ENCODE measurements at regions not wholly inside any gene's neighbourhood (a gene's known extent, or its start where the extent isn't known, plus 50 kb on each side); places are given as distances from the start of the nearest gene placed in this dataset.

DNA sequence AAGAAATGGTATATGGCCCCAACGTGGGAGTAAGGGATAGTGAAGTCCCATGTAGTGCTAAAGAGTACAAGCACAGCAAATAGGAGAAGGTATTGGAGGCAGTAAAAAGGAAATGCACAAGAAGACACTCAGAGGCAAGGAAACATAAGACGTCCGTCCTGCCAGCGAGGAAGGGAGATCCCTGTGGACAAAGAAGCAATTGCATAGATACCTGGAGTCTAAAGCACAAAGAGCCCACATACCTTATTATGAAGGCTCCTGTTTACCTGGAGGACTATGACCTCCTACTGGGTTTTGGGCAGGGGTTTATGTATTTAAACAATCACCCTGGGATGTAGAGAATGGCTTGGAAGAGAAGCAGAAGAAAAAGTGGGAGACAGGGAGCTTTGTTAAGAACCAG lies 341.2 kb upstream of the DCN start:
- H3K27ac ChIP-seq, result no peak overlapping the region

GRCh38 chr12:91516695-91517047 lies 334.1 kb upstream of the DCN start:
- no peaks in the 10 kb centered on the region for H3K36me3 ChIP-seq
- H3K4me1 ChIP-seq, result no peaks in the 10 kb centered on the region
- no peaks in the 10 kb centered on the region for H3K9me3 ChIP-seq
- H3K27me3 ChIP-seq, result no peaks in the 10 kb centered on the region
- no peak for DNase-seq
- H3K4me3 ChIP-seq, result no peak overlapping the region
- no peak for TF ChIP-seq CTCF (IDR thresholded peaks at IDR 0.05)
- no peak overlapping the region for H3K9ac ChIP-seq (ENCODE audit: low read depth in 2 of 2, low read length in 2 of 2)
- intact Hi-C loops (cut with DNase I), result no loop called here
- peak overlapping the region; percentile 61 for H3K27ac ChIP-seq

More for the DNA sequence above, 341.2 kb upstream of the DCN start:
- Histone ChIP-seq H3K9ac (ENCODE audit: low read depth in 2 of 2, low read length in 2 of 2) (no peak overlapping the region), H3K27me3 (no peaks in the 10 kb centered on the region), H3K4me3 (no peak overlapping the region), H3K4me1 (no peaks in the 10 kb centered on the region), H3K36me3 (no peaks in the 10 kb centered on the region), H3K9me3 (no peaks in the 10 kb centered on the region)
- no peak for TF ChIP-seq CTCF (IDR thresholded peaks at IDR 0.05)
- intact Hi-C loops (cut with DNase I), result no loop called here
- DNase-seq, result no peak

DNA sequence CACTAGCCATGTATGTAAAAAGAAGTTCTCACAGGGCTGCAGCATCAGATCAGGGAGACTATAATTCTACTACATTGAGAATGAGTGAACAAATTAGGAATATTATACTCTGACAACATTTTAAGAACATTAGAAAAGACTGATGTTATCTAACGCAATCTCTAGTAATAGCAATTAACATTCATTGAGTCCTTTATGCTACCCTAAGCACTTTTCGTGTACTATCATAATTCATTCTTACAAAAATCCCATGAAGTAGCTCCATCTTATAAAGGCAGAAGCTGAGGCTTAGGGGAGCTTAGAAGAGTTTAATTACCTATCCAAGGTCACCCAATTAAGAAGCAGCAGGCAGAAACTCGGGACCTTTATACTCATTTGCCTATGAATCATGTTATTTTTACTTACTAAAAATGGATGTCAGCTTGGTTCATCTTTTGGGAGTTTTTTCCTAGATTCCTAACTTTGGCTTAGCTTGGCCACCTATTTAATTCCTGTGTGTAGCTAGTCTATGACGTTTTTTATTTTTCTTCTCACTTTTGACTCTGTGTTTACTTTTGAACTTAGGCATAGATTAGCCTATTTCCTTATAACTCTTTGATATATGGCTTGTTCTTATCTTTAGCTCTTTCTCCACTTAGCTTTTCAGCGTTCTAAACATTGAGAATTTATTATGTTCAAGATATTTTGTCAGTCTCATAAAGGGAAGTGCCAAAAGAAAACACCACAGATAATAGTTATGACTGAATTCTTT lies 333.5 kb upstream of the DCN start:
- H3K36me3 ChIP-seq, result no peaks in the 10 kb centered on the region

GRCh38 chr12:91513313-91513712 lies 330.7 kb upstream of the DCN start:
- no peak overlapping the region for H3K27ac ChIP-seq
- H3K4me3 ChIP-seq, result no peak overlapping the region
- H3K4me1 ChIP-seq, result no peaks in the 10 kb centered on the region
- H3K9ac ChIP-seq (ENCODE audit: low read depth in 2 of 2, low read length in 2 of 2), result no peak overlapping the region
- H3K27me3 ChIP-seq, result no peaks in the 10 kb centered on the region
- no peak for DNase-seq
- no peaks in the 10 kb centered on the region for H3K9me3 ChIP-seq
- intact Hi-C loops (cut with DNase I), result no loop called here
- TF ChIP-seq CTCF (IDR thresholded peaks at IDR 0.05), result no peak
- H3K36me3 ChIP-seq, result no peaks in the 10 kb centered on the region

More for the DNA sequence above, 333.5 kb upstream of the DCN start:
- intact Hi-C loops (cut with DNase I), result no loop called here
- H3K4me3 ChIP-seq, result no peak overlapping the region
- peak overlapping the region; percentile 61 for H3K27ac ChIP-seq
- no peak for DNase-seq
- no peaks in the 10 kb centered on the region for H3K4me1 ChIP-seq
- H3K9ac ChIP-seq (ENCODE audit: low read depth in 2 of 2, low read length in 2 of 2), result no peak overlapping the region
- TF ChIP-seq CTCF (IDR thresholded peaks at IDR 0.05), result no peak
- H3K9me3 ChIP-seq, result no peaks in the 10 kb centered on the region
- no peaks in the 10 kb centered on the region for H3K27me3 ChIP-seq

- no peaks in the 10 kb centered on the region for H3K4me1 ChIP-seq
- no peak overlapping the region for H3K9ac ChIP-seq (ENCODE audit: low read depth in 2 of 2, low read length in 2 of 2)
- no peaks in the 10 kb centered on the region for H3K27me3 ChIP-seq
- no peak for TF ChIP-seq CTCF (IDR thresholded peaks at IDR 0.05)
- no peak overlapping the region for H3K27ac ChIP-seq
- no peak for DNase-seq
- intact Hi-C loops (cut with DNase I), result no loop called here
- no peak overlapping the region for H3K4me3 ChIP-seq
- H3K9me3 ChIP-seq, result no peaks in the 10 kb centered on the region
- no peaks in the 10 kb centered on the region for H3K36me3 ChIP-seq
Measured at GRCh38 chr12:91511795-91512420, 329.3 kb upstream of the DCN start.

Measured in colonic mucosa (tissue), 4 donors.